C1 segment of cervical spinal cord (tissue), 14 donors: ENCODE measurements at regions not wholly inside any gene's neighbourhood (a gene's known extent, or its start where the extent isn't known, plus 50 kb on each side); places are given as distances from the start of the nearest gene placed in this dataset.

Experiments used
- DNase-seq, 14 donors: peaks; one replicate each; lab custom pipeline; 2025; lab: John Stamatoyannopoulos, UW

GRCh38 chr22:47599753-47600152 lies 837.3 kb downstream of the TBC1D22A start:
- no peak for DNase-seq

- DNase-seq, result no peak
Observed at GRCh38 chr22:47598864-47599263, 836.4 kb downstream of the TBC1D22A start.

GRCh38 chr22:47597041-47597440 lies 834.6 kb downstream of the TBC1D22A start:
- no peak for DNase-seq

GRCh38 chr22:47596176-47596690 lies 833.8 kb downstream of the TBC1D22A start:
- DNase-seq, result no peak

GRCh38 chr22:47594836-47595521 lies 832.5 kb downstream of the TBC1D22A start:
- DNase-seq, result no peak

DNA sequence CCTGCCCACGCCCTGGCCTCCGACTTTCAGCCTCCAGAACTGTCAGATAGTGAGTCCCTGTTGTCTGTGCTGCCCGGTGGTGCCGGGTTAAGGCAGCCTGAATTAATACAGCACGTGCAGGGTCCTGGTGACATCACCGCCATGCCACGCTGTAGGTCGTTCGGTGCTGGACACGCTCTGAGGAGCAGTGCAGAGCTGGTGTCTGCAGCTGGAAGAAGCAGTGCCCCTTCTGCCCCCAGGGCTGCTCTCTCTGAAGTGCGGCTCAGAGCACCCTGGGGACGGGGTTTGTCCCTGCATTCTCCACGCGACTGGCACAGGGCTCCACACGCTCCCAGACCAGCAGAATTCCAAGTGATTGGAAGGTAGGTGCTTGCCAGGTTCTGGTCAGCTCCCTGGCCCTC lies 831.5 kb downstream of the TBC1D22A start:
- DNase-seq, result no peak

DNA sequence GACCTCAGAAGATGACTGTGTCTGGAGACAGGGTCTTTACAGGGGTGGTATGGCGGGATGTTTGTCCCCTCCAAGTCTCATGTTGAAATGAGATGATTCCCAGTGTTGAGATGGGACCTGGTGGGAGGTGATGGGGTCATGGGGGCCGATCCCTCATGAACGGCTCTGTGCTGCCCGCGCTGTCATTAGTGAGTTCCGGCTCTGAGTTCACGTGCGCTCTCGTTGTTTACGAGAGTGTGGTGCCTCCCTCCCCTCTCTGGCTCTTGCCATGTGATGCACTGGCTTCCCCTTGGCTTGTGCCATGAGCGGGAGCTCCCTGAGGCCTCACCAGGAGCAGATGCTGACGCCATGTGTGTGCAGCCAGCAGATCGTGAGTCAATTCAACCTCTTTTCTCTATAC lies 830.8 kb downstream of the TBC1D22A start:
- no peak for DNase-seq

- no peak for DNase-seq
Observed at GRCh38 chr22:47592791-47593190, 830.3 kb downstream of the TBC1D22A start.

DNA sequence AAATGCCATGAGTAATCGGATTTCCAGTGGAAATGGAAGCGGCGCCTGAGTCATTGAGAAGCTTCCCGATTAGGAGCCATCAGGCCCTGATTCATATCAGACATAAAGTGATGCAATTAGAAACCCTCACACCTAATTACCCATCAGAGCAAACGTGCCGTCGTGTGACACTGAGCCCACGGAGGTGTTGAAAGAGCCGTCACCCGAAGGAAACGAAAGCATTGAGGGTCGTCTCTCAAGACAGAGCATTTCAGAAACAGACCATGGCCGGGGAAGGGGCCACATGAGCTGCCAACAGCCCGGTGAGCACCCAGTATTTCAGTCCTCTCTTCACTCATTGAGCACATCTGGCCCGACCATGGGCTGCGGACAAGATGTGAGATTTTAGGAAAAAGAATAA lies 829.3 kb downstream of the TBC1D22A start:
- DNase-seq, result no peak

DNA sequence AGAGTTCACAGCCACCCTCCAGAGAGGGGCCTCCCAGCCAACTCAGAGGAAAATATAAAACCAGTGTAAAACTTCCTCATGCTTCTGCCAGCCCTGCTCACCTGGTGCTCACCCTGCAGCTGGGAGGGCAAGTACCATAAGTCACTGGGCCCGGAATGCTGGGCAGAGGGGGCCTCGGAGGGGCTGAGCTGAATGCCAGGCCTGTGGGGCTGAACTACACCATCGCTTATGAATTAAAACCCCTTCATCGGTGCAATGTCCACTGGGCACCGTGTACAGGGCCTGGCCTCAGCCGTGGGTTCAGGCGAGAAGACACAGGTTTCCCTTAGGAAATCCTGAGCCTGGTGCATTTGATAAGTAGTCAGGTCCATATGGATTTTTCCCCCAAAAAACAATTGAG lies 828.6 kb downstream of the TBC1D22A start:
- DNase-seq, result no peak

GRCh38 chr22:47589271-47590250 lies 827.1 kb downstream of the TBC1D22A start:
- DNase-seq, result no peak

DNA sequence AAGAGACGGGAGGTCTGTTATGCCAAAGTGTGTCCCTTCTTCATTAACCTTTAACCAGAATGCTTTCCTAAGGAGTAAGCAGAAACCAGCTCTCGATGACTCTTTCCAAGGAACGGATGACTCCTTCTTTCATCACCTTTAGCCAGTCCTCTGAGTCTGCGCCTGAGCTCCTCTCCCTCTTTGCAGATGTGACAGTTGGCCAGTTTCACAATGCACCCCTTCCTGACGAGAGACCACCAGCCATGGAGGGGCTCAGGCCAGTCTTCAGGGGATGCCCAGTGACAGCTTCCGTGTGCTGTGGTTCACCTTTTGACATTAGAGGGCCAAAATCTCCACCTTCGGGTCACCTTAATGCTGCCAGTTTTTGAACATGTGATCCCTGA lies 826.1 kb downstream of the TBC1D22A start:
- no peak for DNase-seq

DNA sequence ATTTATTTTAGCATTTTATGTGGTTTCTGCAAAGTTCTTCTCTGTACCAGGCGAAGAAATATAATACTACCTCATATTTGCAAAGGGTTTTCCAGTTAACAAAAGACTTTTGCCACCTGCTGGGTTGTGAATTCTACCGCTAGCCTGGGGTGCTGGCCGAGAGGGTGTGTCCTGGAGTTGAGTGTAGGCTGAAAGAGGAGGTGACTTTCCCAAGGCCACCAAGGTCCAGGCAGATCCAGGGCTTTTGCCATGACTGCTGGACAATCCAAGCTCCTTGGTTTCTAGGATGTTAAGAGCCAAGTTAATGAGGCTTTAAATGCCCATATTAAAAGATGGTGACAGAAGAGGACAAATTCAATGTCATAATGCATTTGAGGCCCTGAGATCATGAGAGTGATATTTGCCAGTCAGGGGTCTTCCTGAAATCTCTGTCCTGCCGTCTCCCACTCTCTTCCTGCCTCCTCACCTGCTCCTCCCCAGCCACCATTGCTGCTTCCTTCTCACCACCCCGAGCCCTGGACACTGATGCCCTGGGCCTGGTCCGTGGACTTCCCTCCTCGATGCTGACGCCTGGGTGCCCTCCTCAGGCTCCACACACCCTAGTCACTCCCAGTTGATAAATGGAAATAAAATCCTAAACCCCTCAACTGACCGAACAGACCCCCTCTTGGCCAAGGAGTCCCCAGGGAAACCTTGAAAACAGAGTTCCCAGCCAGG lies 825.6 kb downstream of the TBC1D22A start:
- DNase-seq, result no peak

DNA sequence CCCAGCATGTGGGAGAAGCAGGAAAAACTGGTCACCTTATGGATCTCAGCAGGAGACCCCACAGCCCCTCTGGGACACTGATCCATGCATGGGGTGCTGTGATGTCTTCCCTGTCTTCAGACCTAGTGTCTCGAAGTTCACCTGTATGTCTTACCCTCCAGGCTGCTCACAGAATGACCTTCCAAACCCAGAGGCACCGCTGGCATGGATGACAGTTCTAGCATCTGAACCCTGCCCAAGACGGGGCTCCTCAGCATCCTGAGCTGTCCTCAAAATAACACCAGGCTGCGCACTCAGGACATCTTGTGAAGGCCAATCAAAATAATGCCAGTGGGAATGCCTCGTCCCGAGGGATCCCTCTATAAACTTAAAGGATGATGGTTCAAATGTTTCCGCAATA lies 824.9 kb downstream of the TBC1D22A start:
- no peak for DNase-seq

DNA sequence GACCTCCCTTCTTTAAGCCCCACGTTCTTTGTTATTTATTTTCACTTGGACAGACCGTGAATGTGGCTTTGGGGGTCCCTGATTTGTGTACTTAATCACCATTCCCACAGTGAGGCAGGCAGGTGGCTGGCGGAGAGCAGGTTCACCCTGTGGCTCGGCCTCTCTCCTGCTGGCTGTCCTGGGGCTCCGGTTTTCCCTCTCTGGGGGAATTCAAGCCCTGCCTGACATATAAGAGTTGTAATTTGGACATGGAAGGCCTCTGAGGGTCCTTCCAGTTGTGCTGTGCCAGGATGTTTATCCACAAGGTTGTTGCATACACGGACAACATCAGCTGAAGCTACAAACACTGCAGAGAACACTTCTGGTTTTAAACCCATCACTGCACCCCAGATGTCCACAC lies 824.5 kb downstream of the TBC1D22A start:
- DNase-seq, result no peak

GRCh38 chr22:47586038-47586437 lies 823.6 kb downstream of the TBC1D22A start:
- DNase-seq, result no peak

- no peak for DNase-seq
Observed at GRCh38 chr22:47583959-47584562, 821.6 kb downstream of the TBC1D22A start.

- no peak for DNase-seq
Observed at GRCh38 chr22:47582067-47582466, 819.6 kb downstream of the TBC1D22A start.

GRCh38 chr22:47580121-47580520 lies 817.7 kb downstream of the TBC1D22A start:
- DNase-seq, result no peak

DNA sequence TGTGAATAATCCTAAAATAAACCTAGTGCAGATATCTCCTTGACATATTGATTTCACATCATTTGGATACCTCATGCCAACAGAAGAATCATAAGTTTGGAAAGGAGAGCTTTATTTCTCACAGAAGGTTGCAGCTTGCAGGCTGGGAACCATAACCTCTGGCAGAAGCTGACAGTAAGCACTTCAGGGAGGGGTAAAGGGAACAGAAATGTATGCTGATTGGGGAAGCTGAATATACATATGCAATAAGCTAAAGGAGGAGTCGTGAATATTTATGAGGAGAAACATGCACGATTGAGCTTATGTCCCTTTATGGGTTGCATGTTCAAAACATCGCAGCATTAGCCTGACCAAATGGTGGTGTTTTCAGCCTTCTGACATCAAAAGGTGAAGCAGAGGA lies 814.5 kb downstream of the TBC1D22A start:
- DNase-seq, result no peak

GRCh38 chr22:47575291-47575690 lies 812.8 kb downstream of the TBC1D22A start:
- no peak for DNase-seq

DNA sequence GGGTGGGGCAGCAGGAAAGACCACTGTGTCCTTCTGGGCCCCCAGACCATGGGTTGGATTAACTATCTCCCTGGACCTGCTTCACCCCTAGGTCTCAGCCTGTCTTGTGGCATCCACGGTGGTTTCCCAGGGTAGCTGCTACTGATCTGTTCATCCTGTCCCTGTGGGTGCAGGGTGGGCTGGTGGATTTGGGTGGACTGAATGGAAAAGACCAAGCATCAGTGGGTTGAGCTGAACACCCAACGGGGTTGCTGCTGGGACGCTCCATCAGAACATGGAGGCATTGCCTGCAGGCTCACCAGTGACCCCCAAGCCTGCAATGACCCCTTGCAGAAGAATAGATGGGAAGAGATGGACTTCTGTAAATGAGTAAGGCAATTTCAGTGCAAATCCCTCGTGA lies 812.1 kb downstream of the TBC1D22A start:
- DNase-seq, result no peak
